HL-60 (cell line): ENCODE measurements at regions not wholly inside any gene's neighbourhood (a gene's known extent, or its start where the extent isn't known, plus 50 kb on each side); places are given as distances from the start of the nearest gene placed in this dataset.
A peak's percentile ranks its signal among the peaks of the same experiment; 100 is the strongest.
"Not testable (repeated sequence)": the region's sequence is repeated elsewhere in the genome, so short reads cannot be mapped to it uniquely, and the experiment has no call there.

Experiments used
- DNase-seq, 2 experiments: peaks; one replicate each; pipeline ENCODE4 v3.0.0-alpha.2; 2010 to 2020; ENCODE audit warnings: low read depth in 1 of 2, low spot score in 1 of 2
- H3K27ac ChIP-seq: fragments of 250-450 bp; sonication (Bioruptor Pico); replicated peaks from 2 replicates; pipeline ENCODE4 v1.5.1; 2020; ENCODE audit warnings: mild to moderate bottlenecking, moderate library complexity
- H3K27me3 ChIP-seq: fragments of 250-450 bp; sonication (Bioruptor Pico); 2 replicates; pipeline ENCODE4 v1.5.1; 2021; ENCODE audit warnings: mild to moderate bottlenecking, moderate library complexity; ENCODE audit not compliant: insufficient read depth, poor library complexity, severe bottlenecking
- H3K4me3 ChIP-seq: replicated peaks from 2 replicates; pipeline ENCODE4 v1.5.1; 2011; ENCODE audit warnings: mild to moderate bottlenecking, control low read depth, low read length; ENCODE audit not compliant: insufficient read depth
- CTCF ChIP-seq: IDR thresholded peaks from one replicate; pipeline ENCODE4 v1.5.1; 2011; ENCODE audit warnings: low read length, control low read depth, inconsistent platforms; ENCODE audit not compliant: insufficient read depth
- GABPA ChIP-seq: IDR thresholded peaks from 2 replicates; pipeline ENCODE4 v1.6.1; 2012; ENCODE audit warnings: low read depth
- POLR2AphosphoS5 ChIP-seq: IDR thresholded peaks from 2 replicates; pipeline ENCODE4 v1.6.1; 2012; ENCODE audit warnings: low read depth
- REST ChIP-seq: IDR thresholded peaks from 2 replicates; pipeline ENCODE4 v1.6.1; 2012; ENCODE audit warnings: low read depth; ENCODE audit not compliant: insufficient replicate concordance
- SPI1 ChIP-seq: IDR thresholded peaks from 2 replicates; pipeline ENCODE4 v1.6.1; 2012; ENCODE audit warnings: low read depth, mild to moderate bottlenecking, borderline replicate concordance

GRCh38 chr5:8563540-8563939 lies 694.6 kb downstream of the MTRR start:
- TF ChIP-seq SPI1: peak; percentile 70
- not testable (repeated sequence) for H3K27me3 ChIP-seq, H3K27ac ChIP-seq, DNase-seq, H3K4me3 ChIP-seq

- no peaks in the 10 kb centered on the region for H3K27me3 ChIP-seq
- H3K27ac ChIP-seq: no peak overlapping the region
- no peak overlapping the region for H3K4me3 ChIP-seq
- TF ChIP-seq GABPA (no peak), SPI1 (no peak), CTCF (no peak), REST (no peak), POLR2AphosphoS5 (no peak)
- DNase-seq: no peak
Observed at GRCh38 chr5:8568858-8569257, 699.9 kb downstream of the MTRR start.

GRCh38 chr5:8570528-8570927 lies 701.6 kb downstream of the MTRR start:
- Histone ChIP-seq H3K27me3 (no peaks in the 10 kb centered on the region), H3K27ac (no peak overlapping the region), H3K4me3 (no peak overlapping the region)
- DNase-seq: no peak
- TF ChIP-seq GABPA (no peak), SPI1 (no peak), CTCF (no peak), POLR2AphosphoS5 (no peak), REST (no peak)

- no peak for DNase-seq
- Histone ChIP-seq H3K27ac (no peak overlapping the region), H3K27me3 (no peaks in the 10 kb centered on the region), H3K4me3 (no peak overlapping the region)
- no peak for TF ChIP-seq POLR2AphosphoS5
- no peak for TF ChIP-seq SPI1
- no peak for TF ChIP-seq REST
- no peak for TF ChIP-seq GABPA
- no peak for TF ChIP-seq CTCF
Observed at GRCh38 chr5:8576178-8576577, 707.2 kb downstream of the MTRR start.
